Natural killer cell (primary cell): ENCODE measurements at regions not wholly inside any gene's neighbourhood (a gene's known extent, or its start where the extent isn't known, plus 50 kb on each side); places are given as distances from the start of the nearest gene placed in this dataset.

Experiments used
- ATAC-seq, 3 donors: fragments of 150-1000 bp in 2 of 3; fragments of 200-7000 bp in 1 of 3; cut with Tn5 transposase; 1 replicate in 1 of 3; 2 replicates in 2 of 3; pipeline ENCODE4 v1.10.0; 2021; ENCODE audit warnings: mild to moderate bottlenecking in 2 of 3, moderate library complexity in 2 of 3
- DNase-seq, 2 donors: peaks; one replicate each; pipeline versions ENCODE4 v3.0.0 to v3.0.0-alpha.2; 2013 to 2021; ENCODE audit warnings: mixed read lengths in 1 of 2
- H3K27ac ChIP-seq: one replicate; pipeline ENCODE4 v1.5.1; 2013; ENCODE audit warnings: mild to moderate bottlenecking, low read length
- H3K27me3 ChIP-seq: one replicate; pipeline ENCODE4 v1.6.1; 2013; ENCODE audit warnings: low read length; ENCODE audit not compliant: control insufficient read depth, insufficient read depth
- H3K36me3 ChIP-seq: one replicate; pipeline ENCODE4 v1.6.1; 2013; ENCODE audit warnings: low read length; ENCODE audit not compliant: control insufficient read depth, insufficient read depth
- H3K4me1 ChIP-seq: one replicate; pipeline ENCODE4 v1.6.1; 2013; ENCODE audit warnings: low read length; ENCODE audit not compliant: control insufficient read depth, insufficient read depth
- H3K4me3 ChIP-seq: one replicate; pipeline ENCODE4 v1.5.1; 2013; ENCODE audit warnings: low read length
- H3K9me3 ChIP-seq: one replicate; pipeline ENCODE4 v1.6.1; 2013; ENCODE audit warnings: low read length; ENCODE audit not compliant: control insufficient read depth, insufficient read depth
- H3K27ac Mint-ChIP-seq, 2 donors: one replicate each; pipeline ENCODE4 v1.8.0; 2022; ENCODE audit warnings: mild to moderate bottlenecking in 2 of 2, mixed read lengths in 2 of 2, moderate library complexity in 1 of 2
- H3K27me3 Mint-ChIP-seq, 2 donors: one replicate each; pipeline ENCODE4 v1.8.0; 2022; ENCODE audit warnings: low read depth in 2 of 2, mixed read lengths in 2 of 2
- H3K36me3 Mint-ChIP-seq: one replicate; pipeline ENCODE4 v1.8.0; 2022; ENCODE audit warnings: mixed read lengths
- H3K4me1 Mint-ChIP-seq, 2 donors: one replicate each; pipeline ENCODE4 v1.8.0; 2022; ENCODE audit warnings: mixed read lengths in 2 of 2
- H3K4me3 Mint-ChIP-seq: one replicate; pipeline ENCODE4 v1.8.0; 2022; ENCODE audit warnings: mild to moderate bottlenecking, moderate library complexity, mixed read lengths
- H3K9me3 Mint-ChIP-seq, 2 donors: one replicate each; pipeline ENCODE4 v1.8.0; 2022; ENCODE audit warnings: mixed read lengths in 2 of 2
- WGBS: methylation state at CpG from one replicate; pipeline ENCODE4 v1.1.7; 2013; ENCODE audit warnings: missing lambda C conversion rate; ENCODE audit not compliant: insufficient coverage; 5-methylcytosine and 5-hydroxymethylcytosine counted together
- intact Hi-C: fragments of 100-400 bp; cut with micrococcal nuclease; formaldehyde crosslinking; loops from one replicate; pipeline ENCODE4 v1.14.2; 2022
- TF ChIP-seq, protein P1 (sequence below): fragments of 200-600 bp; IDR thresholded peaks from one replicate; pipeline ENCODE4 v1.8.0; 2022; ENCODE audit warnings: antibody characterized with exemption

GRCh38 chr5:12840972-12841371 is 936.7 kb upstream of the CTNND2 start:
- no peak overlapping the region for H3K4me3 Mint-ChIP-seq
- 80% methylated on average over 2 of the region's 4 CpGs for WGBS

GRCh38 chr5:12837592-12837991 is 933.3 kb upstream of the CTNND2 start:
- no peaks in the 10 kb centered on the region for H3K36me3 Mint-ChIP-seq
- H3K27me3 Mint-ChIP-seq: no peaks in the 10 kb centered on the region
- Histone ChIP-seq H3K9me3 (no peaks in the 10 kb centered on the region), H3K4me1 (no peaks in the 10 kb centered on the region), H3K27ac (no peak overlapping the region), H3K4me3 (no peak overlapping the region), H3K27me3 (no peaks in the 10 kb centered on the region), H3K36me3 (no peaks in the 10 kb centered on the region)
- intact Hi-C loops: no loop called here
- no peaks in the 10 kb centered on the region for H3K4me1 Mint-ChIP-seq
- no peak overlapping the region for H3K27ac Mint-ChIP-seq
- TF ChIP-seq, protein P1, sequence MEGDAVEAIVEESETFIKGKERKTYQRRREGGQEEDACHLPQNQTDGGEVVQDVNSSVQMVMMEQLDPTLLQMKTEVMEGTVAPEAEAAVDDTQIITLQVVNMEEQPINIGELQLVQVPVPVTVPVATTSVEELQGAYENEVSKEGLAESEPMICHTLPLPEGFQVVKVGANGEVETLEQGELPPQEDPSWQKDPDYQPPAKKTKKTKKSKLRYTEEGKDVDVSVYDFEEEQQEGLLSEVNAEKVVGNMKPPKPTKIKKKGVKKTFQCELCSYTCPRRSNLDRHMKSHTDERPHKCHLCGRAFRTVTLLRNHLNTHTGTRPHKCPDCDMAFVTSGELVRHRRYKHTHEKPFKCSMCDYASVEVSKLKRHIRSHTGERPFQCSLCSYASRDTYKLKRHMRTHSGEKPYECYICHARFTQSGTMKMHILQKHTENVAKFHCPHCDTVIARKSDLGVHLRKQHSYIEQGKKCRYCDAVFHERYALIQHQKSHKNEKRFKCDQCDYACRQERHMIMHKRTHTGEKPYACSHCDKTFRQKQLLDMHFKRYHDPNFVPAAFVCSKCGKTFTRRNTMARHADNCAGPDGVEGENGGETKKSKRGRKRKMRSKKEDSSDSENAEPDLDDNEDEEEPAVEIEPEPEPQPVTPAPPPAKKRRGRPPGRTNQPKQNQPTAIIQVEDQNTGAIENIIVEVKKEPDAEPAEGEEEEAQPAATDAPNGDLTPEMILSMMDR: no peak
- DNase-seq (no peak), ATAC-seq (no peak)
- no peak overlapping the region for H3K4me3 Mint-ChIP-seq
- WGBS: 95% methylated on average over 4 of the region's 5 CpGs
- peaks cover 2 to 4% of the 10 kb centered on the region in 2 donors for H3K9me3 Mint-ChIP-seq

More at GRCh38 chr5:12840972-12841371, 936.7 kb upstream of the CTNND2 start:
- Histone ChIP-seq H3K9me3 (no peaks in the 10 kb centered on the region), H3K36me3 (no peaks in the 10 kb centered on the region), H3K27me3 (no peaks in the 10 kb centered on the region), H3K4me3 (no peak overlapping the region), H3K4me1 (peaks cover 6% of the 10 kb centered on the region), H3K27ac (no peak overlapping the region)
- ATAC-seq (no peak), DNase-seq (no peak)
- Mint-ChIP-seq H3K9me3 (peaks cover 0 to 4% of the 10 kb centered on the region in 2 donors), H3K36me3 (no peaks in the 10 kb centered on the region), H3K4me1 (peaks cover 7 to 11% of the 10 kb centered on the region in 2 donors), H3K27me3 (no peaks in the 10 kb centered on the region), H3K27ac (no peak overlapping the region)
- intact Hi-C loops: no loop called here
- TF ChIP-seq, protein P1: no peak

- TF ChIP-seq, protein P1: no peak
- Histone ChIP-seq H3K4me1 (no peaks in the 10 kb centered on the region), H3K9me3 (peaks cover 5% of the 10 kb centered on the region), H3K4me3 (no peak overlapping the region), H3K27ac (no peak overlapping the region), H3K36me3 (no peaks in the 10 kb centered on the region), H3K27me3 (no peaks in the 10 kb centered on the region)
- Mint-ChIP-seq H3K27ac (no peak overlapping the region), H3K4me3 (no peak overlapping the region), H3K36me3 (peaks cover 39% of the 10 kb centered on the region), H3K27me3 (no peaks in the 10 kb centered on the region), H3K4me1 (no peaks in the 10 kb centered on the region), H3K9me3 (peaks cover 3 to 21% of the 10 kb centered on the region in 2 donors)
- intact Hi-C loops: no loop called here
- DNase-seq: no peak
- ATAC-seq: no peak
- WGBS: no CpG with 5 or more reads among the region's 2 CpGs
Observed at GRCh38 chr5:12825163-12825562, 920.9 kb upstream of the CTNND2 start.

DNA sequence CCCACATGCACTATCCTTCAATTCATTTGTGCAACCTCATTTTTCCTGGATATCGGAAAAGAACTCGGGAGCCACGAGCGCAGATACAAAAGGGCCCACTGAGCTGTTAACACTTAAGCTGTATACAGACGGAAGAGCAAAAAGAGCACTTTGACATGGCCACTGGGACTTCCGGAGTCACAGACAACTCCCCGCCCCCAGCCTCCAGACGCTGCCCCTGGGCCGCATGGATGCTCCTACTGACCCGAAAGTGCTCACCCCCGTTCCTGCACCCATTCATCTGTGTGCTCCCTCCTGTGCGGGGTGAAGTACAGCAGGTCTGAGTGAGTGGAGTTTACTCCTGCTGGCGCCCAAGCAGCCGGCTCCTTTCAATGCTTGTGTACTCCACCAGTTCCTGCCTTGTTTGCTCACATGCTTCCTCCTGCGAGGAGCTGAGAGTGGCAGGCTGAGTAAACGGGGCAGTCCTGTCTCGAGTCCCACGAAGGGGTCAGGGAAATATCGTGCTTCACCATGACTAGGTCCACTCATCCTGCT is 901.0 kb upstream of the CTNND2 start:
- TF ChIP-seq, protein P1: no peak
- no peaks in the 10 kb centered on the region for H3K4me1 Mint-ChIP-seq
- H3K9me3 Mint-ChIP-seq: no peaks in the 10 kb centered on the region
- no peaks in the 10 kb centered on the region for H3K4me1 ChIP-seq
- H3K9me3 ChIP-seq: no peaks in the 10 kb centered on the region
- WGBS: 92% methylated on average over 19 of the region's 19 CpGs
- no peaks in the 10 kb centered on the region for H3K36me3 ChIP-seq
- no peak overlapping the region for H3K27ac ChIP-seq
- intact Hi-C loops: no loop called here
- H3K4me3 ChIP-seq: no peak overlapping the region
- no peaks in the 10 kb centered on the region for H3K27me3 Mint-ChIP-seq
- no peaks in the 10 kb centered on the region for H3K36me3 Mint-ChIP-seq
- DNase-seq (no peak), ATAC-seq (no peak)
- H3K27me3 ChIP-seq: no peaks in the 10 kb centered on the region
- H3K4me3 Mint-ChIP-seq: no peak overlapping the region
- no peak overlapping the region for H3K27ac Mint-ChIP-seq
